ENCODE measurements at regions not wholly inside any gene's neighbourhood (a gene's known extent, or its start where the extent isn't known, plus 50 kb on each side); places are given as distances from the start of the nearest gene placed in this dataset.

DNA sequence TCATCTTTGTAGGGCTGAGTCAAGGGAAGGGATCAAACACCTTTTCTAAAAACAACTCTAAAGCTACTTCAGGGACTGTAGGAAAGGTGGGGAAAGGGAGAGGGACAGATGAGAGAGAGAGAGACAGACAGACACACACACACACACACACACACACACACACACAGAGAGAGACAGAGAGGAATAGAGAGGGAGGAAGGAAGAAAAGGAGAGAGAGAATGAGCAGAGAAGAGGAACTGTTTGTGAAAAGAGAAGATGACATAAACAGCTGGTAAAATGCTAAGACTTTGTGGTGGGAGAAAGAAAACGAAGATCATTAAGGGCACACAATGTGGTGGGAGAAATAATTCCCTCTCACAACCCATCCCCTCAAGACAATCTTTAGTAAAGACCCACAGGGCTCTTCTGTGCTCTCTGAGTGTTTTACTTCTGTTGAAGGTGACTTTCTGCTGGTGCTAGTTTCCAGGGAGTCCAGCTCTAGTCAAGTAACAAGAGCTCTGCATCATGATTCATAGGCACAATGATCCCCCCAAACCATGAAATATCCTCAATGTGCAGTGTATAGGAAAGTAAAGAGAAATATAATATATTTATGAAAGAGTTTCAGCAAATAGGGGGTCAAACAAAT, 77.2 kb upstream of the STK17B start:
- in situ Hi-C loops (cut with MboI; ENCODE audit: low sequenced_read_pairs) = no loop called here

DNA sequence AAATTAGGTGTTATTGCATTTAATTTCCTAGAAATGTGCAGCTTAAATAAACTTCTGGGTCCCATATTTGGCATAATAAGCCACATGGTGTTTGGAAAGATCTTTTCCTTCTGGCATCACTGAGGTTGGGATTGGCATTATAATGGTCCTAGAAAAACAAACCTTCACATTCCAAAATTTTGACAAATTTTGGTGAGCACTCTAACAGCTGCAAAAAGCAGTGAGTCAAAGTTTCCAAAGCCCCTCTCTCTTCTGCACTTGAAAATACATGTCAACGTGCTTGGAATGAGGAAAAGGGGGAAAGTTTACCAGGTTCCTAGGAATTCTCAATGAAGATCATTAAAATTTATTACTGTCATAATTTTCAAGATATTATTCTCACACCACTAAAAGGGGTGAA, 77.8 kb upstream of the STK17B start:
- in situ Hi-C loops (cut with MboI; ENCODE audit: low sequenced_read_pairs) = no loop called here

DNA sequence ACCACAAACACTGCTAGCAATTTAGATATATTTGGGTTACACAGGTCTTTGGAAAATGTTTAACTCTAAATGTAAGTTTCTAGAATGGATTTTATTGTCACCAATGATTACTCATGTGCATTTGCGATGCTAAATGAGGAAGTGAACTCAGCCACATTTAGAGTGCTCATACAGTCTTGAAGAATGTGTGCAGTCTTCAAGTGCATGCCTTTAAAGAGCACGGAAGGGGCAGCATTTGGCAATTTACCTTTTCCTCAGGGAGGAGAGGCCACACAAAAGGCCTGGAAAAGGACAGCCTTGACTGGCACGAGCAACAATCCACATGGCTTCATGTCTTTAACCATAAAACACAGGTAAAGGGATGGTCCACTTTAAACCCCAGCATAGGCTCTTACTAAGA, 78.5 kb upstream of the STK17B start:
- in situ Hi-C loops (cut with MboI; ENCODE audit: low sequenced_read_pairs) = no loop called here

DNA sequence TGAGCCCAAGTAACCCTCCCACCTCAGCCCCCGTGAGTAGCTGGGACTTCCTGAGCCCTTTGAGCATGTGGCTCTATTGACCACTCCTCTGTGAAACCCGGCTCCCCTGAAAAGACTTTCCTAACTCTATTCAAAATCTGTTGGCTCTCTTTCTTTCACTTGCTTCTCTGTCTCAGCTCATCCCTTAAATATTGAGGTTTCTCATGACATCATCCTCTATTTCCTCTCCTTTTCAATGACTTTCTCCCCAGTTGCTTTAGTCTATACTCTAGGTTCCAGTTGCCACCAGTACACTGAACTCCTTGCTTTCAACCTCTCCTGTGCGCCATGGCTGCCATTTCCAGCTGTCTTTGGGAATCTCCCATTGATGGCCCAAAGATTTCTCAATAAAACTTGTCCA, 79.8 kb upstream of the STK17B start:
- in situ Hi-C loops (cut with MboI; ENCODE audit: low sequenced_read_pairs) = no loop called here

DNA sequence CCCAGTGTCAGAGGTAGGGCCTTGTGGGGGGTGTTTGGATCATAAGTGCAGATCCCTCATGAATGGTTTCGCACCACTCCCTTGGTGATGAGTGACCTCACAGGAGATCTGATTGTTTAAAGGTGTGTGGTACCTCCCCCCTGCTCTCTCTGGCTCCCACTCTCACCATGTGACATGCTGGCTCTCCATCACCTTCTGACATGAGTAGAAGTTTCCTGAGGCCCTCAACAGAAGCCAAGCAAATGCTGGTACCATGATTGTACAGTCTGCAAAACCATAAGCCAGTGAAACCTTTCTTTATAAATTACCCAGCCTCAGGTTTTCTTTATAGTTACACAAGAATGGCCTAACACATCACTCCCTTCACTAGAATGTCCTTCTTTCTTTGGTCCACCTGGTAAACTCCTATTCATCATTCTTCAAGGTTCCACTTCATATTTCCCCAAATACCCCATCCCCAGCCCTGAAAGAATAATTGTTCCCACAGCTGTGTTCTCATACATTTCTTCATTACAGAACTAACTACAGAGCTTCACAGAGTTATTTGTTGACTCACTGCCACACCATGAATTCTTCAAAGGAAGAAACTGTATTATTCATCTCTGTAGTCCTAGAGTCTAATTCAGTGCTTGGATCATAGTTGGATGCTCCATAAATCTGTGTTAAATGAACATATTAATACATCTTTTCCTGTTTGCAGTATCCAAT, 81.2 kb upstream of the STK17B start:
- in situ Hi-C loops (cut with MboI; ENCODE audit: low sequenced_read_pairs) = no loop called here

DNA sequence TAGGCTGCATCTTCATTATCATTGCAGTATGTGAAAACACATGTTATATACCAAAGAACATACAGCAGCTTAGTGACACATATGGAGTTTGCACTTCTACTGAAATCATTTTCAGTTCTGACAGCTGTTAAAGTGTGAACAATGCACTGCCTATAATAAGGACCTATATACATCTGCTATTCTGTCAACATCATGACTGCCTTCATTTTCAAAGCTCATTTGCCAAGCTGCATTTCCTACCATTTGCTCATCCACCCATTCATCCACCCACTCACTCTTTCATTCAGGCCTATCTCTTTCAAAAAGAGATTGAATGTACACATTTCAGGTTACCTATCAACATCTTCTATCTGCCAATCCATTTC, 81.7 kb upstream of the STK17B start:
- in situ Hi-C loops (cut with MboI; ENCODE audit: low sequenced_read_pairs) = no loop called here

DNA sequence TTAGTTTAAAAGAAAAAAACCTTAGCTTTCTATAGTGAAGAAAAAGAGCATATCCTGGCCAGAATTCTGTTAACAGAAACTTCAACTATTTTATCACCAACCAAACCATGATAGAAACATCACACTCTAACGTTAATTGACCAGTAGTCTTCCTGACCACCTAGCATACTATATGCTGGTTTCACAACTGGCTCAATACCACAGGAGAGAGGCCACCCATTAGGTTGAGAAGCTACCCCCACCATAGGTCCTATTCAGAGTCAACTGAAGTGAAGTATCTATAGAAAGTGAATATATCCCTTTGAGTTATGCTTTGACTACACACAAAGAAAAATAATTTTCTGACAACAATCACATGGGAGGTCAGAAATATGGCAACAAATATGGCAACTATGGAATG, 85.2 kb upstream of the STK17B start:
- in situ Hi-C loops (cut with MboI; ENCODE audit: low sequenced_read_pairs) = no loop called here

DNA sequence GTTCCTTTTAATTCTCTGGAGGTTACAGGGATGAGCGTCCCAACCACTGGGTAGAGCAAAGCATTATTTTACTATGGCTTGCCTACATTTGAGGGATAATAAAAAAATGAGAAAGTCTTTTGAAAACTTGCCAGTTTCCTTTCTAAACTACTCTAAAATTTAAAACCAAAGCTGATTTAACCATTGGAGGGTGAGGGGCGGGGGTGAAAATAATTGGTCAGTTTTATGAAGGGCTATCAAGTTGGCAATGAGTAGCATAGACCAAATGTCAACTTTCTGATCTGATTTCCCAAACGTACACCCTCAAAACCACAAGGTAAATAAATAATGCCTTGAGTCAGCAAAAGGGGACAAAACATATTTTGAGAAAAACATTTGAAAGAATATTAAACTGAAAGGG, 85.7 kb upstream of the STK17B start:
- in situ Hi-C loops (cut with MboI; ENCODE audit: low sequenced_read_pairs) = no loop called here

DNA sequence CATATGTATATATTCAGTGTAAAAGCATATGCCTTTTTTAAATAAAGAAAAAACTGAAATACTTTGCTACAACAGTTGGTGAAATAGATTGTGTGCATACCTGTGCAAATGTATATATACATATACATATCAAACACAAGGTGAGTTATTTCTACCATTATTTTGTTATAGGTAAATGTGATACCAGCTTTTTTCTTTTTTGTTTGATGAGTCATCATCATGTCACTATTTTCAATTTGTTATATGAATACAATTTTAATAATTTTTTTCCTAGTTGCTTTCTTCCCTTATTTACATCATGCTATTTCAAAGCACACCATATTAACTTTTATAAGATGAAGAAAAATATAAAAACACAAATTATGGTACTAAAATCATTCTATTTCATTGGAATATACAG, 87.0 kb upstream of the STK17B start:
- in situ Hi-C loops (cut with MboI; ENCODE audit: low sequenced_read_pairs) = no loop called here

DNA sequence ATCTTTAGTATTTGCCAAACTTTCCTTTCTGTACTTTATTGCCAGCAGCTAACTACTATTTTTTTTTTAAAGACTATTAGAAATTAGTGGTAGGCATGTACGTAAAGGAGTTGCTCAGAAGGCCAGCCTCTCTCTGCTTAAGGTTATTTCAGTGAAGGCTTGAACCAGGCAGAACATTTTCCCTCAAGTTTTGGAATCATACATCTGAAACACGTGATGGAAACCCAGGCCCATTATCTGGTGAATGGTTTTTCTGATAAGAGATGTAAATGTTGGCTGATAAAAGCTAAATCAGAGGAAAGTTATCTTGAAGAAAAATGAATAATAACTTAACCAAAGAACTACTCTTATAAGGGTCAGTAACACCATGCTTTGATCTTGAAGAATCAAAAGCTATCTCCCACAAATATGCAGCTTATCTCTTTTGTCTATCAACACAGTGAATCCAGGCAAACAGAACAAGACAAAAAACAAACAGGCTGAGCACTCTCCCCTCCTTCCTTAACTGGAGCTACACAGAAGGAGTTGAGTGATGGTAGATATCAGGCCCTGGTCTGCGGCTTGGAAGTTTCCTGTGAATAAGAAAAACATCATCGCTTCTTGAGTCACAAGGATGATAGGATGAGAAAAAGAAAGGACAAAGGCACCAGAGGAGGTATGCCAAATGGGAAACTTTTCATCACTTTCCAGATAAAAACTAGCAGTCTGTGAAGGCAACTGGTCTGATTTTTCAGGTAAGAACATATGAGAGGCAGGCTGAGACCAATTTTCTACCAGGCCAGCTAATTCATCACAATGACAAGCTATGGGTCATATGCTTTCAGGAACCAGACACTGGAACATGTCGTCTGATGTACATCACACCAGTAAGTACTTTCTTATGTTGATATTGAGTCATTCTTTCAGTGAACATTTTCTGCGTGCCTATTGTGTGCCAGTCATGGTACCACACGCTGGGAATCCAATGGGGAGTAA, 88.4 kb upstream of the STK17B start:
- in situ Hi-C loops (cut with MboI; ENCODE audit: low sequenced_read_pairs) = loop anchor here (10.0 kb wide), 1 partner anchor 95 kb away; no protein-coding TSS in a partner anchor

DNA sequence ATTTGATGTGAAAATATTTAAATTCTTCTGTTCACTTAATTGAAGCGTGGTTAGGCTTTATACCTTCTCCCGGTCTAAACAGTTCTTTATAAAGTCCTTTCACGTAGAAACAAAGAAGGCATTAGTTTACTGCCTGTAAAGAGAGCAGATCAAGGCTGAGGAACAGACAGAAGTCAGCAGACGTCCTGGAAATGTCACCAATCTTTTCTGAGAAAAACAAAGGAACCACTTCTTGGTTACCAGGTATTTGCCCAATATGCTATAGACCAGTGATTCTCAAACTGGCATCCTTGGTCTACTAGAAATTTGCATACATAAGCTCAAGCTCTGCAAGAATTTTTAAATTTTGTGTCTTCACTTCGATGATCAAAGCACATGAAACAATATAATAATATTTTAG, 89.2 kb upstream of the STK17B start:
- in situ Hi-C loops (cut with MboI; ENCODE audit: low sequenced_read_pairs) = loop anchor here (10.0 kb wide), 1 partner anchor 96 kb away; no protein-coding TSS in a partner anchor

DNA sequence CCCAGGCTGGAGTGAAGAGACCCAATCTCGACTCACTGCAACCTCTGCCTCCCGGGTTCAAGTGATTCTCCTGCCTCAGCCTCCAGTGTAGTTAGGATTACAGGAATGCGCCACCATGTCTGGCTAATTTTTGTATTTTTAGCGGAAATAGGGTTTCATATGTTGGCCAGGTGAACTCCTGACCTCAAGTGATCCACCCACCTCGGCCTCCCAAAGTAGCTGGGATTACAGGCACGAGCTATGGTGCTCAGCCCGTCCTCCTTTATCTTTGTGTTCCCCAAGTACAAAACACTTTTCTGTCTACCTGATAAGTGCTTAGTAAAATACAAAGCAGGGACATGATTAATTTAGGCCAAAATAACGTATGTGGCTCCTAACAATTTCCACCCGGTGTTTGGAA, 91.2 kb upstream of the STK17B start:
- in situ Hi-C loops (cut with MboI; ENCODE audit: low sequenced_read_pairs) = loop anchor here (10.0 kb wide), 1 partner anchor 98 kb away; no protein-coding TSS in a partner anchor

DNA sequence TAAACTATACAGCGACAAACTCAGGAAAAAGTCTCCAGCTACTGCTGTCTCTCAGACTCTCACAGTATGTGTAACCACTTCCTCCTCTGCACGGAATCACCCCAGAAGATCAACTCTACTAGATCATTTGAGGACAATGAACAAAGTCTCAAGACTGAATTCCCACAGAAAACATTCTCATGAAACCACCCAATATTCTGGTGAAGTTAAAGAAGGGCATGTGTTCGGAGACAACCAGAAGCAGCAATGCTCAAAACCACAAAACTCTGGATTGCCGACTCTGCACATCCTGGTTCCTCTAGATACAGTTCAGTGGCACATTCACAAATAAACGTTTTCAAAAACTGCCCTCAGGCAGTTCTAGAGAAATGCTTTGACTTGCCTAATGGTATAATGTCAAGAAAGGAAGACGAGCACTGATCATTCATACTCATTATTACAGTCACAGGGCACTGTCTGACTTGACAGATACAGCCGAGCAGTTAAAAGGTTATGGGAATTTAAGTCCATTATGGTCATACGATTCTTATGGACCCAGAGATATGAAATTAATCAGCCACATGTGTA, 91.9 kb upstream of the STK17B start:
- in situ Hi-C loops (cut with MboI; ENCODE audit: low sequenced_read_pairs) = loop anchor here (10.0 kb wide), 1 partner anchor 98 kb away; no protein-coding TSS in a partner anchor

DNA sequence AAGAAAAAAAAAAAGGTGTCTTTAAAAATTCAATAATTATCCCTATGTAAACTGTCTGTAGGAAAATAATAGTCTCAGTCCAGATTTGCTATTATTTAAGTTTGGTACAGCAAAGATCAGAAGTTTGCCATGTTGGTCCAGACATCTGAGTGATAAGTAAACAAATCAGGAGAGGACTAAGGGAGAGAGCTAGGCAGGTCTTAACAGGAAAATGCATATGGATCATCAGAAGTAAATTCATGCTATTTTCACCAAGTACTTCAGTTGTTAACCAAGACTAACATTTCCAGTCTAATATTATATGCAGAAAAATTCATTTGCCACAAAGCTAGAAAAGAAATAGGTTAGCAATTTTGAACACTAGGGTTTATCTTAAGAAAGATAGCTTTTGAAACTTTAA, 95.0 kb upstream of the STK17B start:
- in situ Hi-C loops (cut with MboI; ENCODE audit: low sequenced_read_pairs) = loop anchor here (10.0 kb wide), 1 partner anchor 102 kb away; no protein-coding TSS in a partner anchor

DNA sequence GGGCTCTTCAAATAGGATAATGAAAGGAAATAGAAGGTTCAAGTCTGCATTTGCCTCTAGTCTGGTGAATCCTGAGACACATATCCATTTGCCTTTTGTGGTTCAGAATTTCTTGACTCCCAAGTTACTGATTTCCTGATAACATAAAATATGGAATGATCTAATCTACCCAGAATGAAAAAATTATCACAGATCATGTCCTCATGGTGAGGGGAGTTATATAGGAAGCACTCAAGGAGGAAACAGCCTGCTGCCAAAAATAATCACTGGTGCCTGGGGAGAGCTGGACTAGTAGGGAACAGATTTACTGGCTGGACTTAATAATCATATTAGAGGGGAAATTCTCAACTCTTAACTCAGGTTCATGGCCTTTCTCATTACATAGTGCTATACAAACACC, 95.5 kb upstream of the STK17B start:
- in situ Hi-C loops (cut with MboI; ENCODE audit: low sequenced_read_pairs) = loop anchor here (10.0 kb wide), 1 partner anchor 102 kb away; no protein-coding TSS in a partner anchor

DNA sequence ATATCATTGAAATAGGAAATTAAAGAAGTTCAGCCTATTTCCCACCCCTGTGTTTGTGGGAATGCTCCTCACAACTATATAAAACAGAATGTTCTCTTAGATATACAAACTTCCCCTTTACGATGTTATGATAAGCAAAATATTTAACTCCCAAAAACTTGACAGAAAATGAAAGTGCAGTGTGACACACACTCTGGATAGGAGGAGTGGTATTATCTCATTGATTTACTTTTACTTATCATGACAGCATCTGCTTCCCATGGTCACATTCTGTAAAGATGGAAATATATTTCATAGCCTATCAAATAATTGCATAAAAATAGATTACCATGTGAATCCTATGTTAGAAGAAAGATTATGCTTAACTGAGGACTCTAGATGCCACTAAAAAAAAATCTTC, 96.6 kb upstream of the STK17B start:
- in situ Hi-C loops (cut with MboI; ENCODE audit: low sequenced_read_pairs) = loop anchor here (10.0 kb wide), 1 partner anchor 103 kb away; no protein-coding TSS in a partner anchor

DNA sequence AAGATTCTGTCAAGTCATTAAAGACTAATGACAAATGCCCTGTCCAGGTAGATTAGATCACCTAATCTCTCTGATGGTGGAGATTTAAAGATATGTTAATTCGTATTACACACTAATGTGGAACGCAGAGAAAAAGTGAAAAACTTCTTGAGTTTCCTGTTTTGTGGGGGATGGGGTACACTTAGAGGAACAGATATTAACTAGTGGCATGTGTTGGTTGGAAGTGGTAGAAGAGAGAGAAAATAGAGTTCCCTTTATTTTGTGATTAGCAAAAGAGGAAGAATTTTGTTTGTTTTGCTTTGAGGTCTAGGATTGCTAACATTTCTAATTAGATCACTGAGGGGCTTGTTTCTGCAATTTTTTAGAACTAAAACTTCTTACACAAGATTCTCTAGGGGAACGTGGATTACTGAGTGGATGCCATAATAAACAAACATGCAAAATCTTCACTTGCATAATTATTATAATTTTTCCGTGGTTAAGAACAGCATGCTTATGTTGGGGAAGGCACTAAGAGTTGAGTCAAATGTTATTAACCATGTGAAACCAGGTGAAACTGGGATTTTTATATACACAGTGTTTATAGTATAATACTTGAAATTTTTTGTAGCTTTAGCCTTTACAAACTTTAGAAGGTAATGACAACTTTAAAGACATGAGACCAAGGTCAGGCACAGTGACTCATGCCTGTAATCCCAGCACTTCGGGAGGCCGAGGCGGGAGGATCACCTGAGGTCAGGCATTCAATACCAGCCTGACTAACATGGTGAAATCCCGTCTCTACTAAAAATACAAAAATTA, 97.4 kb upstream of the STK17B start:
- in situ Hi-C loops (cut with MboI; ENCODE audit: low sequenced_read_pairs) = loop anchor here (10.0 kb wide), 1 partner anchor 104 kb away; no protein-coding TSS in a partner anchor

DNA sequence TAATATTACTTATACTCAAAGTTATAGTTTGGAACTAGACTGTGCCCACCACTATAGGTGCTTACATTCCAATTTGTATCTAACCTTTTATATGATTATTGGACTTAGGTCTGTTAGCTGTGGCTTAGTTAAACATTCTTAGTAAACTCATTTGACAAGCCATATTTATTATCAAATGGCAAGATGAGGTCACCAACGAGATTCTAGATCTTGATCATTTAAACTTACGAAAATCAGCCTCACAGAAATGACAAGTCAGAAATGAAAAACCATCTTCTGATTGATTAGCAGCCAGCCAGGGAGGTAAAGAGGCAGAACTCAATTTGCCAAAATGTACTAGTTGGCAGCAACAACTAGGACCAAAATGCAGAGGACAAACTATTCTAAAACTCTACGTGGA, 100.4 kb upstream of the STK17B start:
- in situ Hi-C loops (cut with MboI; ENCODE audit: low sequenced_read_pairs) = no loop called here

DNA sequence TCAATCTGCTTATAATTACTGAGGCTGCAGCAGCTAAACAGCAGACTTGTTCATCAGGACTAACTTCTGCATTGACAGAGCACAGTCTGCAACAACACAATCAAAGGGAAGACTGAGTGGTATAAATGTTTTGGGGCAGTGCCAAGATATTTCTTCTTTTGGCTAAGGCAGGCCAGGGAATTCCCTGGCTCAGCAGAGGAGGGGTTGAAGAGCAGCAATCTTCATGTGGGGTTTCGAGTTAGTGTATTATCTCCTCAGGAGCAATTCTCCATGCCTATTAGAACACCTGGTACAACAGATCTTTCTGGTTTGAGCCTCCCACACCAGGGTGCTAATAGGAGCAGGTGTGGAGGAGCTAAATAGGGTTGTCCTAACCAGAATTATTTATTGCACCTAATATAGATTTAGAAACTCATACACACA, 103.0 kb upstream of the STK17B start:
- in situ Hi-C loops (cut with MboI; ENCODE audit: low sequenced_read_pairs) = no loop called here
